GM12873 (cell line): ENCODE measurements at regions not wholly inside any gene's neighbourhood (a gene's known extent, or its start where the extent isn't known, plus 50 kb on each side); places are given as distances from the start of the nearest gene placed in this dataset.

Source experiments
- TF ChIP-seq, protein P1 (sequence below): IDR thresholded peaks from 2 replicates; pipeline ENCODE4 v1.5.1; 2012; ENCODE audit warnings: low read depth, mild to moderate bottlenecking, moderate library complexity, low read length, control low read depth; ENCODE audit not compliant: insufficient read depth; ENCODE audit errors: missing control alignments

- TF ChIP-seq, protein P1, sequence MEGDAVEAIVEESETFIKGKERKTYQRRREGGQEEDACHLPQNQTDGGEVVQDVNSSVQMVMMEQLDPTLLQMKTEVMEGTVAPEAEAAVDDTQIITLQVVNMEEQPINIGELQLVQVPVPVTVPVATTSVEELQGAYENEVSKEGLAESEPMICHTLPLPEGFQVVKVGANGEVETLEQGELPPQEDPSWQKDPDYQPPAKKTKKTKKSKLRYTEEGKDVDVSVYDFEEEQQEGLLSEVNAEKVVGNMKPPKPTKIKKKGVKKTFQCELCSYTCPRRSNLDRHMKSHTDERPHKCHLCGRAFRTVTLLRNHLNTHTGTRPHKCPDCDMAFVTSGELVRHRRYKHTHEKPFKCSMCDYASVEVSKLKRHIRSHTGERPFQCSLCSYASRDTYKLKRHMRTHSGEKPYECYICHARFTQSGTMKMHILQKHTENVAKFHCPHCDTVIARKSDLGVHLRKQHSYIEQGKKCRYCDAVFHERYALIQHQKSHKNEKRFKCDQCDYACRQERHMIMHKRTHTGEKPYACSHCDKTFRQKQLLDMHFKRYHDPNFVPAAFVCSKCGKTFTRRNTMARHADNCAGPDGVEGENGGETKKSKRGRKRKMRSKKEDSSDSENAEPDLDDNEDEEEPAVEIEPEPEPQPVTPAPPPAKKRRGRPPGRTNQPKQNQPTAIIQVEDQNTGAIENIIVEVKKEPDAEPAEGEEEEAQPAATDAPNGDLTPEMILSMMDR: no peak
These were observed 112.4 kb upstream of the DDX18 start for GRCh38 chr2:117702098-117702497.

- TF ChIP-seq, protein P1: no peak
These were observed 110.6 kb upstream of the DDX18 start for GRCh38 chr2:117703858-117704257.

- TF ChIP-seq, protein P1: no peak
These were observed 109.7 kb upstream of the DDX18 start for GRCh38 chr2:117704818-117705217.

GRCh38 chr2:117707874-117708273, 106.6 kb upstream of the DDX18 start:
- TF ChIP-seq, protein P1: no peak

GRCh38 chr2:117712684-117713083, 101.8 kb upstream of the DDX18 start:
- TF ChIP-seq, protein P1: no peak

- TF ChIP-seq, protein P1: no peak
These were observed 100.4 kb upstream of the DDX18 start for GRCh38 chr2:117714110-117714509.

DNA sequence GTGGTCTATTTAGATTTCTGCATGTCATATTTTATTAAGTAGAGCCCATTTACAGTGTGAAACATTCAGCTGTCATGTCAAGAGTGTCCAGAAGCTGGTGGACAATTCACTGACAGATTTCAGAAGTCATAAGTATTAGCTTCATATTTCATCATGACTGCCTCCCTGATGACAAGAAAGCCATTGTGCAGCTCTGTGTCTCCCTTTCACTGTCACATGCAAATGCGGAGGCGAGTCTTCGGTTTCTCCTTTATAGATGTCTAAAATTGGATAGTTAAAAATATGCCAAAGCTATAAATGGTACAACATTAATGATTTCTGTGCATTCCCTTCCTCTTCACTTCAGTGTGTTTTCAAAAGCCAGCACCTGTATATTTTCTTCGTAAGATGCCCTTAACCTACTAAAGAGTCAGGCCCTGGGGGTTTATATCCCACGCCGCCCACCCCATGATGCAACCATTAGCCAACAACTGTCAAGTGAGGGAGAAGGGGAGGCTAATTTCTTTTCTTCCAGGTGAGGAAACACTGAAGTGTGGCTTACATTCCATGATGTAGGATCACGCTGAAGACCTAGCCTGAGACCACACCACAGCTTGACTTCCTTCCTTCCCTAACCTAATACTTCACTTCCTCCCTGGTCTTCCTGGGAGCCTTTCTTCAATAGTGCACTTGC, 99.6 kb upstream of the DDX18 start:
- TF ChIP-seq, protein P1: no peak
